ENCODE measurements at regions not wholly inside any gene's neighbourhood (a gene's known extent, or its start where the extent isn't known, plus 50 kb on each side); places are given as distances from the start of the nearest gene placed in this dataset.

DNA sequence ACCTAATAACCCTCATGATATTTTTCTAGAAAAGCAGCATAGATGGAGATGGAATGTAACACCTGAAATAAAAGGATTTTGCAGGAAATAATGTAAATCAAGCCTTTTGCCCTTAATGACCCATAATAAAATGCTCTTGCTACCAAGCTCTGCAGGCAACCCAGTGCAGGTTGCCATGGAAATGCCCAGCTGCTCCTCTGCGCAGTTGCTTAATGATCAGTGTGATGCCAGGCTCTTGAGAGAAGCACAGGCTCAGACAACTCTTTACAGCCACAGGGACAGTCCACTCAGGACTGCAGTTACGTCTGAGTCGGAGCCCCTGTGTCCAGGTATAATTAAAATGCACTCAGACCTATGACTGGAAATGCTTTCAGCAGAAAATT lies 165.5 kb downstream of the LACC1 start:
- H3K4me1 ChIP-seq (ENCODE audit: control insufficient read depth in 1 of 2, insufficient read depth in 1 of 2, low read depth in 1 of 2, low read length in 1 of 2): no peaks in the 10 kb centered on the region
- no peak overlapping the region for H3K4me3 ChIP-seq (ENCODE audit: low read depth in 1 of 2, low read length in 1 of 2)

GRCh38 chr13:44046428-44046827 lies 166.7 kb downstream of the LACC1 start:
- no peaks in the 10 kb centered on the region for H3K27me3 ChIP-seq
- no peaks in the 10 kb centered on the region for H3K9me3 ChIP-seq
- TF ChIP-seq, protein P1, sequence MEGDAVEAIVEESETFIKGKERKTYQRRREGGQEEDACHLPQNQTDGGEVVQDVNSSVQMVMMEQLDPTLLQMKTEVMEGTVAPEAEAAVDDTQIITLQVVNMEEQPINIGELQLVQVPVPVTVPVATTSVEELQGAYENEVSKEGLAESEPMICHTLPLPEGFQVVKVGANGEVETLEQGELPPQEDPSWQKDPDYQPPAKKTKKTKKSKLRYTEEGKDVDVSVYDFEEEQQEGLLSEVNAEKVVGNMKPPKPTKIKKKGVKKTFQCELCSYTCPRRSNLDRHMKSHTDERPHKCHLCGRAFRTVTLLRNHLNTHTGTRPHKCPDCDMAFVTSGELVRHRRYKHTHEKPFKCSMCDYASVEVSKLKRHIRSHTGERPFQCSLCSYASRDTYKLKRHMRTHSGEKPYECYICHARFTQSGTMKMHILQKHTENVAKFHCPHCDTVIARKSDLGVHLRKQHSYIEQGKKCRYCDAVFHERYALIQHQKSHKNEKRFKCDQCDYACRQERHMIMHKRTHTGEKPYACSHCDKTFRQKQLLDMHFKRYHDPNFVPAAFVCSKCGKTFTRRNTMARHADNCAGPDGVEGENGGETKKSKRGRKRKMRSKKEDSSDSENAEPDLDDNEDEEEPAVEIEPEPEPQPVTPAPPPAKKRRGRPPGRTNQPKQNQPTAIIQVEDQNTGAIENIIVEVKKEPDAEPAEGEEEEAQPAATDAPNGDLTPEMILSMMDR (IDR thresholded peaks at IDR 0.05): no peak
- H3K27ac ChIP-seq: no peak overlapping the region
- no peaks in the 10 kb centered on the region for H3K36me3 ChIP-seq
- no peak overlapping the region for H3K4me3 ChIP-seq (ENCODE audit: low read depth in 1 of 2, low read length in 1 of 2)
- H3K4me1 ChIP-seq (ENCODE audit: control insufficient read depth in 1 of 2, insufficient read depth in 1 of 2, low read depth in 1 of 2, low read length in 1 of 2): no peaks in the 10 kb centered on the region

More for the DNA sequence above, 165.5 kb downstream of the LACC1 start:
- Histone ChIP-seq H3K36me3 (no peaks in the 10 kb centered on the region), H3K27me3 (no peaks in the 10 kb centered on the region), H3K27ac (no peak overlapping the region), H3K9me3 (no peaks in the 10 kb centered on the region)
- TF ChIP-seq, protein P1 (IDR thresholded peaks at IDR 0.05): no peak

GRCh38 chr13:44048326-44048725 lies 168.6 kb downstream of the LACC1 start:
- H3K36me3 ChIP-seq: no peaks in the 10 kb centered on the region
- H3K4me3 ChIP-seq (ENCODE audit: low read depth in 1 of 2, low read length in 1 of 2): no peak overlapping the region
- H3K27ac ChIP-seq: no peak overlapping the region
- no peaks in the 10 kb centered on the region for H3K4me1 ChIP-seq (ENCODE audit: control insufficient read depth in 1 of 2, insufficient read depth in 1 of 2, low read depth in 1 of 2, low read length in 1 of 2)
- H3K9me3 ChIP-seq: no peaks in the 10 kb centered on the region
- TF ChIP-seq, protein P1 (IDR thresholded peaks at IDR 0.05): no peak
- no peaks in the 10 kb centered on the region for H3K27me3 ChIP-seq

DNA sequence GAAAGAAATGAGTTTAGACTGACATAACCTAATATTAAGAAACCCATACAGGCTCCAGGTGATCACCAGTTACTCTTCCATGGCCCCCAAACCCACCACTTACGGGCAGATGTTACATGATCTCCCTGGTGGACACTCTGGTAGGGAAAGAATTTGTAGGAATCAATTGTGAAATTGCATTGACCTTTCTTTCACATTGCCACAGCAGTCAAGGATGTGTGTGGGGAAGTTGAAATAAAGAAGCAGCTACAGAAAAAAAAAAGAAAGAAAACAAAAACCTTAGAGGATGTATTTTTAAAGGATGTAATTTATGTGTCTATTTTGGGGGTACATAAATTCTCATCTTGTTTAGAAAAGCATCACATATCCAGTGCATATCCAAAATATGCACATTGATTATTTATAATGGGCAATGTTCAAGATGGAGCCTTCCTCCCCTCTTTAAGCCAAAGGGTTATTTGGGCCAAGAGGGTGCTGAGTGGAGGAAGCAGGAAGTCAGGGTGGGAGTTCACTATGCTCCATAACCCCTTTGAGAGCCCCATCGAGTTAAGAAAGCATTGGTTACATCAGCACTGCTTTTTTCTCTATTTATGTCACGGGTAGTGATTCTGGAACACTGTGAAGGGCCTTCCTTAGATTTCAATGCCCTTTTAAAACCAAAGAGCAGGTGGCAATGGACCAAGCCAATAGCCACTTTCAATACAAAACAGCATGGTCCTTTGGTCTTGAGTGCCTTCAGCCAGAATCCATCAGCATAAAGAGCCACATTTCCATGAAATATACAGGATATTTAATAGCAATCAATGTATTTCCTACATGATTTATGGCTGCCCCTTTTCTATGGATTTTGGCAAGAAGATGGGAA lies 169.6 kb downstream of the LACC1 start:
- Histone ChIP-seq H3K4me1 (ENCODE audit: control insufficient read depth in 1 of 2, insufficient read depth in 1 of 2, low read depth in 1 of 2, low read length in 1 of 2) (no peaks in the 10 kb centered on the region), H3K9me3 (no peaks in the 10 kb centered on the region), H3K27ac (no peak overlapping the region), H3K4me3 (ENCODE audit: low read depth in 1 of 2, low read length in 1 of 2) (no peak overlapping the region), H3K27me3 (no peaks in the 10 kb centered on the region), H3K36me3 (no peaks in the 10 kb centered on the region)
- TF ChIP-seq, protein P1 (IDR thresholded peaks at IDR 0.05): no peak

- Histone ChIP-seq H3K27ac (no peak overlapping the region), H3K27me3 (no peaks in the 10 kb centered on the region), H3K36me3 (no peaks in the 10 kb centered on the region), H3K4me3 (ENCODE audit: low read depth in 1 of 2, low read length in 1 of 2) (no peak overlapping the region), H3K4me1 (ENCODE audit: control insufficient read depth in 1 of 2, insufficient read depth in 1 of 2, low read depth in 1 of 2, low read length in 1 of 2) (no peaks in the 10 kb centered on the region), H3K9me3 (no peaks in the 10 kb centered on the region)
- TF ChIP-seq, protein P1 (IDR thresholded peaks at IDR 0.05): no peak
Measured at GRCh38 chr13:44050450-44051063, 170.9 kb downstream of the LACC1 start.

Measured in neutrophil (primary cell).